ENCODE measurements at regions not wholly inside any gene's neighbourhood (a gene's known extent, or its start where the extent isn't known, plus 50 kb on each side); places are given as distances from the start of the nearest gene placed in this dataset.

DNA sequence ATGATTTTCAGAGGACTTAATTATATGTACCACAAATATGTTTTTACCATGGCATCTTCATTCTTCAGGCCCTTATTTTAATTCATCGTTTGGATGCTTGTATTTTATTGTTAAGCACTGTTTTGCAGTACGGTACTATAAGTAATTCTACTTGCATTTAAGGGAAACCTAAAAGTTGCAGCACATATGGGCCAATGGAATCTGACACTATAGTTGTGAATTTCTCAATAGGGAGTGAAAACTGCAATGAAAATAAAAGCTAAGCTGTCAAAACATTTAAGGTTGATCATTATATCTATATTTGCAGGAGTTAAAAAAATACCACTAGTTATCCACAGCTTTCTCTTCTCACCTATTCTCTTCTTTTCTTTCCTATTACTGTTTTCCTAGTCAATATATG is 1071.8 kb downstream of the MAT2B start:
- TF ChIP-seq, protein P1, sequence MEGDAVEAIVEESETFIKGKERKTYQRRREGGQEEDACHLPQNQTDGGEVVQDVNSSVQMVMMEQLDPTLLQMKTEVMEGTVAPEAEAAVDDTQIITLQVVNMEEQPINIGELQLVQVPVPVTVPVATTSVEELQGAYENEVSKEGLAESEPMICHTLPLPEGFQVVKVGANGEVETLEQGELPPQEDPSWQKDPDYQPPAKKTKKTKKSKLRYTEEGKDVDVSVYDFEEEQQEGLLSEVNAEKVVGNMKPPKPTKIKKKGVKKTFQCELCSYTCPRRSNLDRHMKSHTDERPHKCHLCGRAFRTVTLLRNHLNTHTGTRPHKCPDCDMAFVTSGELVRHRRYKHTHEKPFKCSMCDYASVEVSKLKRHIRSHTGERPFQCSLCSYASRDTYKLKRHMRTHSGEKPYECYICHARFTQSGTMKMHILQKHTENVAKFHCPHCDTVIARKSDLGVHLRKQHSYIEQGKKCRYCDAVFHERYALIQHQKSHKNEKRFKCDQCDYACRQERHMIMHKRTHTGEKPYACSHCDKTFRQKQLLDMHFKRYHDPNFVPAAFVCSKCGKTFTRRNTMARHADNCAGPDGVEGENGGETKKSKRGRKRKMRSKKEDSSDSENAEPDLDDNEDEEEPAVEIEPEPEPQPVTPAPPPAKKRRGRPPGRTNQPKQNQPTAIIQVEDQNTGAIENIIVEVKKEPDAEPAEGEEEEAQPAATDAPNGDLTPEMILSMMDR (IDR thresholded peaks at IDR 0.05; ENCODE audit: low read depth, low read length, missing input control): no peak
- TF ChIP-seq MAX (IDR thresholded peaks at IDR 0.05): no peak
- TF ChIP-seq TAF1 (conservative IDR thresholded peaks at IDR 0.05): no peak
- TF ChIP-seq REST (IDR thresholded peaks at IDR 0.05): no peak
- no peak for TF ChIP-seq EGR1 (IDR thresholded peaks at IDR 0.05; ENCODE audit: low read depth in 2 of 2)
- no peak for TF ChIP-seq JUND (IDR thresholded peaks at IDR 0.05)
- TF ChIP-seq GABPA (IDR thresholded peaks at IDR 0.05 in 1 of 2, conservative IDR thresholded peaks at IDR 0.05 in 1 of 2): no peak
- no peak for TF ChIP-seq FOXA1 (IDR thresholded peaks at IDR 0.05)
- TF ChIP-seq ATF3 (IDR thresholded peaks at IDR 0.05): no peak
- TF ChIP-seq SP1 (IDR thresholded peaks at IDR 0.05): no peak
- no peak for TF ChIP-seq NR2F2 (IDR thresholded peaks at IDR 0.05)
- TF ChIP-seq YY1 (IDR thresholded peaks at IDR 0.05): no peak
- TF ChIP-seq RAD21 (IDR thresholded peaks at IDR 0.05): no peak

Measured in liver (tissue), 3 donors.